ENCODE measurements at regions not wholly inside any gene's neighbourhood (a gene's known extent, or its start where the extent isn't known, plus 50 kb on each side); places are given as distances from the start of the nearest gene placed in this dataset.

DNA sequence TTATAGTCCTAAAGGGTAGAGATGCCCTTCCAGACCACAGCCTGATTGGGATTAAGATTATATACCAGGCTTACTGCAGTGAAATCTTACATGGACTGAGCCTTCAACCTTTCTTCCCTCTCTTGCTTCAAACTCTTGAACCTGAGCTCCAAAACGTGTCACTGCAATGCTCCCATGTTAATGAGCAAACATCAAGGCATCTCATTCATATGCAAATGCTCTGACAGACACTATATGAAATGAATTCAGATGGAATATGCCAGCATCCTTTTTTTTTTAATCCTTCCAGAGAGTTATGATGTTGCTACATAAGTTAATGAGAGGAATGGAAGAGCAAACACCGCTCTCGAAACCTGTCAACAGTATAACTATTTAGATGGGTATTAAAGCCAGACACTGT is 611.9 kb upstream of the CDH11 start:
- DNase-seq (ENCODE audit: low read depth in 1 of 2, low spot score in 1 of 2) = no peak

DNA sequence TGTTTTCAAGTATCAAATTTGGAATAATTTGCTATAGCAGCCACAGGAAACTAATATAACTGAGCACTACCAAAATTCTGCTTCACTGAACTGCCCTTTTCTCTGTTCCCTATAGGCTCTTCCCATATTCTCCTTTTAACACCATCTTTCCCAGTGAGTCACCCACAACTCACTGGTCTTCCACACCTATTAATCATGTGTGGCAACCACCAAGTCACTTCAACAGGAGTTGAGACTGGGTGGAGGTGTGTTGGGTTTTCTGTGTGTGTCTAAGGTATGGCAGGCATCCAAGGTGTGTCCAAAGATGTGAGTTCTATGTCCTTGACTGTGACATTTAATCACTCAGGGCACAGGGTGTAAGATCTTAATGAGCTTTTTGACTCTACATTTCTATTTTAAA is 610.0 kb upstream of the CDH11 start:
- no peaks in the 10 kb centered on the region for H3K27me3 ChIP-seq (ENCODE audit: insufficient read depth, poor library complexity, severe bottlenecking)
- no peak for DNase-seq (ENCODE audit: low read depth in 1 of 2, low spot score in 1 of 2)
- TF ChIP-seq, protein P1, sequence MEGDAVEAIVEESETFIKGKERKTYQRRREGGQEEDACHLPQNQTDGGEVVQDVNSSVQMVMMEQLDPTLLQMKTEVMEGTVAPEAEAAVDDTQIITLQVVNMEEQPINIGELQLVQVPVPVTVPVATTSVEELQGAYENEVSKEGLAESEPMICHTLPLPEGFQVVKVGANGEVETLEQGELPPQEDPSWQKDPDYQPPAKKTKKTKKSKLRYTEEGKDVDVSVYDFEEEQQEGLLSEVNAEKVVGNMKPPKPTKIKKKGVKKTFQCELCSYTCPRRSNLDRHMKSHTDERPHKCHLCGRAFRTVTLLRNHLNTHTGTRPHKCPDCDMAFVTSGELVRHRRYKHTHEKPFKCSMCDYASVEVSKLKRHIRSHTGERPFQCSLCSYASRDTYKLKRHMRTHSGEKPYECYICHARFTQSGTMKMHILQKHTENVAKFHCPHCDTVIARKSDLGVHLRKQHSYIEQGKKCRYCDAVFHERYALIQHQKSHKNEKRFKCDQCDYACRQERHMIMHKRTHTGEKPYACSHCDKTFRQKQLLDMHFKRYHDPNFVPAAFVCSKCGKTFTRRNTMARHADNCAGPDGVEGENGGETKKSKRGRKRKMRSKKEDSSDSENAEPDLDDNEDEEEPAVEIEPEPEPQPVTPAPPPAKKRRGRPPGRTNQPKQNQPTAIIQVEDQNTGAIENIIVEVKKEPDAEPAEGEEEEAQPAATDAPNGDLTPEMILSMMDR (IDR thresholded peaks at IDR 0.05; ENCODE audit: insufficient read depth, low read length) = no peak
- TF ChIP-seq GABPA (IDR thresholded peaks at IDR 0.05; ENCODE audit: low read depth) (no peak), POLR2AphosphoS5 (IDR thresholded peaks at IDR 0.05; ENCODE audit: low read depth) (no peak), SPI1 (IDR thresholded peaks at IDR 0.05; ENCODE audit: borderline replicate concordance, low read depth) (no peak)
- TF ChIP-seq, protein P2, sequence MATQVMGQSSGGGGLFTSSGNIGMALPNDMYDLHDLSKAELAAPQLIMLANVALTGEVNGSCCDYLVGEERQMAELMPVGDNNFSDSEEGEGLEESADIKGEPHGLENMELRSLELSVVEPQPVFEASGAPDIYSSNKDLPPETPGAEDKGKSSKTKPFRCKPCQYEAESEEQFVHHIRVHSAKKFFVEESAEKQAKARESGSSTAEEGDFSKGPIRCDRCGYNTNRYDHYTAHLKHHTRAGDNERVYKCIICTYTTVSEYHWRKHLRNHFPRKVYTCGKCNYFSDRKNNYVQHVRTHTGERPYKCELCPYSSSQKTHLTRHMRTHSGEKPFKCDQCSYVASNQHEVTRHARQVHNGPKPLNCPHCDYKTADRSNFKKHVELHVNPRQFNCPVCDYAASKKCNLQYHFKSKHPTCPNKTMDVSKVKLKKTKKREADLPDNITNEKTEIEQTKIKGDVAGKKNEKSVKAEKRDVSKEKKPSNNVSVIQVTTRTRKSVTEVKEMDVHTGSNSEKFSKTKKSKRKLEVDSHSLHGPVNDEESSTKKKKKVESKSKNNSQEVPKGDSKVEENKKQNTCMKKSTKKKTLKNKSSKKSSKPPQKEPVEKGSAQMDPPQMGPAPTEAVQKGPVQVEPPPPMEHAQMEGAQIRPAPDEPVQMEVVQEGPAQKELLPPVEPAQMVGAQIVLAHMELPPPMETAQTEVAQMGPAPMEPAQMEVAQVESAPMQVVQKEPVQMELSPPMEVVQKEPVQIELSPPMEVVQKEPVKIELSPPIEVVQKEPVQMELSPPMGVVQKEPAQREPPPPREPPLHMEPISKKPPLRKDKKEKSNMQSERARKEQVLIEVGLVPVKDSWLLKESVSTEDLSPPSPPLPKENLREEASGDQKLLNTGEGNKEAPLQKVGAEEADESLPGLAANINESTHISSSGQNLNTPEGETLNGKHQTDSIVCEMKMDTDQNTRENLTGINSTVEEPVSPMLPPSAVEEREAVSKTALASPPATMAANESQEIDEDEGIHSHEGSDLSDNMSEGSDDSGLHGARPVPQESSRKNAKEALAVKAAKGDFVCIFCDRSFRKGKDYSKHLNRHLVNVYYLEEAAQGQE (IDR thresholded peaks at IDR 0.05; ENCODE audit: insufficient replicate concordance, low read depth) = no peak
- H3K27ac ChIP-seq (replicated peaks) = no peak overlapping the region
- H3K4me3 ChIP-seq (replicated peaks; ENCODE audit: insufficient read depth, low read length) = no peak overlapping the region

More for the DNA sequence above, 611.9 kb upstream of the CDH11 start:
- TF ChIP-seq GABPA (IDR thresholded peaks at IDR 0.05; ENCODE audit: low read depth) = no peak
- TF ChIP-seq, protein P1 (IDR thresholded peaks at IDR 0.05; ENCODE audit: insufficient read depth, low read length) = no peak
- H3K27ac ChIP-seq (replicated peaks) = no peak overlapping the region
- no peak overlapping the region for H3K4me3 ChIP-seq (replicated peaks; ENCODE audit: insufficient read depth, low read length)
- no peaks in the 10 kb centered on the region for H3K27me3 ChIP-seq (ENCODE audit: insufficient read depth, poor library complexity, severe bottlenecking)

DNA sequence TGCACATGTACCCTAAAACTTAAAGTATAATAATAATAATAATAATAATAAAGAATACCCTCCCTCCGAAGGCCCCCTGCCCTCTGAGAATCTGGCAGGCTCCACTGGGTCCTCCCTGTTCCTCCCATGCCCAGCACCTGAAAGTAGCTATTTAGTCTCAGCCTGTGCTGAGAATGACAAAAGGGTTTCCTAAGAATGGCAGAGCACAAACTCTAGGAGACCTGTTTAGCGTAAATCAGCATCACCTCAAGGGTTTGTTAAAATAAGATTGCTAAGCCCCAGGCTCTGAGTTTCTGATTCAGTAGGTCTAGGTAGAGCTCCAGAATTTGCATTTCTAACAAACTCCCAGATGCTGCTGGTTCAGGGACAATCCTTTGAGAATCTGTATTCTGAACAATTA is 606.8 kb upstream of the CDH11 start:
- TF ChIP-seq POLR2AphosphoS5 (IDR thresholded peaks at IDR 0.05; ENCODE audit: low read depth) (no peak), SPI1 (IDR thresholded peaks at IDR 0.05; ENCODE audit: borderline replicate concordance, low read depth) (no peak), GABPA (IDR thresholded peaks at IDR 0.05; ENCODE audit: low read depth) (no peak)
- TF ChIP-seq, protein P1 (IDR thresholded peaks at IDR 0.05; ENCODE audit: insufficient read depth, low read length) = no peak
- TF ChIP-seq, protein P2 (IDR thresholded peaks at IDR 0.05; ENCODE audit: insufficient replicate concordance, low read depth) = no peak
- H3K4me3 ChIP-seq (replicated peaks; ENCODE audit: insufficient read depth, low read length) = no peak overlapping the region

DNA sequence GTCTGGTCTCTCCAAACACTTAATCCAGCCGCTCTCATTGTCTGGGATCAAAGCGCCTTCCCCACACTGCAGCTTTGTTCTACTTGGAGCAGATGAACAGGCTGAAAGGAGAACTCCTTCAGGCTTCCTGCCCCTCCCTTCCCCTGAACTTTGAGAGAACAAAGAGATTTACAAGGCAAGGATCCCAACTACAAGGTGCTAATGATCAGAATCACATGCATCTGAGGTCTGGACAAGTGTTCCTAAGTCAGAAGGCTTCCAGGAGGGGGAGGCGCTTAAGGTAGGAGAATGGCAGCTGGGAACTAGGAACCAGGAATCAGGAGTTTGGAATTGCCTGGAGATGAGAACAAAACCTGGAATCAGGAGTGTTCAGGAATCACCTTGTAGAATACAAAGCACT is 606.3 kb upstream of the CDH11 start:
- no peak for TF ChIP-seq POLR2AphosphoS5 (IDR thresholded peaks at IDR 0.05; ENCODE audit: low read depth)
- TF ChIP-seq, protein P1 (IDR thresholded peaks at IDR 0.05; ENCODE audit: insufficient read depth, low read length) = no peak
- H3K27ac ChIP-seq (replicated peaks) = no peak overlapping the region
- H3K27me3 ChIP-seq (ENCODE audit: insufficient read depth, poor library complexity, severe bottlenecking) = no peaks in the 10 kb centered on the region
- H3K4me3 ChIP-seq (replicated peaks; ENCODE audit: insufficient read depth, low read length) = no peak overlapping the region
- DNase-seq (ENCODE audit: low read depth in 1 of 2, low spot score in 1 of 2) = no peak

More for the DNA sequence above, 606.8 kb upstream of the CDH11 start:
- Histone ChIP-seq H3K27ac (replicated peaks) (no peak overlapping the region), H3K27me3 (ENCODE audit: insufficient read depth, poor library complexity, severe bottlenecking) (no peaks in the 10 kb centered on the region)
- DNase-seq (ENCODE audit: low read depth in 1 of 2, low spot score in 1 of 2) = no peak
